Esophagus squamous epithelium (tissue), 4 donors: ENCODE measurements at regions not wholly inside any gene's neighbourhood (a gene's known extent, or its start where the extent isn't known, plus 50 kb on each side); places are given as distances from the start of the nearest gene placed in this dataset.

Experiments used
- POLR2A ChIP-seq, 4 donors: fragments of 450-650 bp; IDR thresholded peaks; one replicate each; pipeline ENCODE4 v1.6.1; 2017; ENCODE audit warnings: antibody characterized with exemption in 4 of 4, mild to moderate bottlenecking in 4 of 4, moderate library complexity in 3 of 4
- TF ChIP-seq, protein P1 (sequence below), 6 experiments: fragments of 450-650 bp in 4 of 6; fragments of 200-600 bp in 2 of 6; sonication (generic) in 2 of 6; IDR thresholded peaks; one replicate each; pipeline ENCODE4 v1.5.1; 2016 to 2019; ENCODE audit warnings: antibody characterized with exemption in 6 of 6, mild to moderate bottlenecking in 4 of 6, moderate library complexity in 4 of 6

DNA sequence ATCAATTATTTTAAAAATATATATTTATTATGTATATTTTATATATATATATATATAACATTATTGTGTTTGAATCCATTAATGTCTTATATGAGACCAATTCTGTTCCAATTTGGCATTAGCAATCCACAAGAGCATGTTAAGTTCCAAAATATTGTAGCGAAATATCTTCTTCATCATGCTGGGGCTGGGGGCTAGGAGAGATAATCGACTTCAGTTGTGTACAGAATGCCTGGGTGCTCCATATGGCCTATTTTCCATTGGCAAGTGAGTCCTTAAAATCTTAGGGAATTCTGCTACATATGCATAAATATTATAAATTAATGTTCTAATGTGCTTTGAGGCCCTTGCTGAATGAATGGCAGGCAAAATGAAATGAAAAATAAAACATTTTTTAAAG is 117.7 kb downstream of the PCDH7 start:
- TF ChIP-seq POLR2A (IDR thresholded peaks at IDR 0.05) = no peak
- TF ChIP-seq, protein P1, sequence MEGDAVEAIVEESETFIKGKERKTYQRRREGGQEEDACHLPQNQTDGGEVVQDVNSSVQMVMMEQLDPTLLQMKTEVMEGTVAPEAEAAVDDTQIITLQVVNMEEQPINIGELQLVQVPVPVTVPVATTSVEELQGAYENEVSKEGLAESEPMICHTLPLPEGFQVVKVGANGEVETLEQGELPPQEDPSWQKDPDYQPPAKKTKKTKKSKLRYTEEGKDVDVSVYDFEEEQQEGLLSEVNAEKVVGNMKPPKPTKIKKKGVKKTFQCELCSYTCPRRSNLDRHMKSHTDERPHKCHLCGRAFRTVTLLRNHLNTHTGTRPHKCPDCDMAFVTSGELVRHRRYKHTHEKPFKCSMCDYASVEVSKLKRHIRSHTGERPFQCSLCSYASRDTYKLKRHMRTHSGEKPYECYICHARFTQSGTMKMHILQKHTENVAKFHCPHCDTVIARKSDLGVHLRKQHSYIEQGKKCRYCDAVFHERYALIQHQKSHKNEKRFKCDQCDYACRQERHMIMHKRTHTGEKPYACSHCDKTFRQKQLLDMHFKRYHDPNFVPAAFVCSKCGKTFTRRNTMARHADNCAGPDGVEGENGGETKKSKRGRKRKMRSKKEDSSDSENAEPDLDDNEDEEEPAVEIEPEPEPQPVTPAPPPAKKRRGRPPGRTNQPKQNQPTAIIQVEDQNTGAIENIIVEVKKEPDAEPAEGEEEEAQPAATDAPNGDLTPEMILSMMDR (IDR thresholded peaks at IDR 0.05) = no peak
